Kidney (tissue), 13 donors: ENCODE measurements at regions not wholly inside any gene's neighbourhood (a gene's known extent, or its start where the extent isn't known, plus 50 kb on each side); places are given as distances from the start of the nearest gene placed in this dataset.
"Not testable (repeated sequence)": the region's sequence is repeated elsewhere in the genome, so short reads cannot be mapped to it uniquely, and the experiment has no call there.

Source experiments
- DNase-seq, 5 donors: peaks; one replicate each; pipeline ENCODE4 v3.0.0-alpha.2; 2013 to 2020
- FAIRE-seq: peaks from 2 replicates; lab custom pipeline; 2012; peaks lifted over from hg19 to GRCh38; lab: Jason Lieb, UNC
- H3K27ac ChIP-seq, 2 donors: one replicate each; pipeline ENCODE4 v1.7.0; 2013; ENCODE audit warnings: low read depth in 2 of 2, low read length in 2 of 2, inconsistent platforms in 1 of 2
- H3K27me3 ChIP-seq: one replicate; pipeline ENCODE4 v1.7.1; 2013; ENCODE audit warnings: low read length, inconsistent platforms; ENCODE audit not compliant: control insufficient read depth, insufficient read depth
- H3K36me3 ChIP-seq, 3 donors: one replicate each; pipeline versions ENCODE4 v1.7.0 to v1.7.1; 2013; ENCODE audit warnings: low read length in 3 of 3, control low read depth in 1 of 3, inconsistent platforms in 1 of 3; ENCODE audit not compliant: insufficient read depth in 3 of 3, control insufficient read depth in 2 of 3
- H3K4me1 ChIP-seq, 3 donors: one replicate each; pipeline versions ENCODE4 v1.7.0 to v1.7.1; 2013; ENCODE audit warnings: low read length in 3 of 3, inconsistent platforms in 1 of 3, low read depth in 1 of 3; ENCODE audit not compliant: control insufficient read depth in 2 of 3, insufficient read depth in 2 of 3
- H3K4me3 ChIP-seq, 3 donors: one replicate each; pipeline versions ENCODE4 v1.7.0 to v1.8.1; 2013; ENCODE audit warnings: low read length in 3 of 3, control low read depth in 1 of 3, inconsistent platforms in 1 of 3
- H3K9ac ChIP-seq, 3 donors: one replicate each; pipeline versions ENCODE4 v1.7.0 to v1.7.1; 2013; ENCODE audit warnings: low read length in 3 of 3, control low read depth in 1 of 3, inconsistent platforms in 1 of 3
- H3K9me3 ChIP-seq, 3 donors: one replicate each; pipeline versions ENCODE4 v1.7.0 to v1.7.1; 2013; ENCODE audit warnings: low read length in 3 of 3, control low read depth in 1 of 3, inconsistent platforms in 1 of 3; ENCODE audit not compliant: control insufficient read depth in 2 of 3, insufficient read depth in 1 of 3
- CTCF ChIP-seq: IDR thresholded peaks from 3 replicates; pipeline ENCODE4 v1.5.1; 2012; ENCODE audit warnings: mild to moderate bottlenecking, moderate library complexity, borderline replicate concordance; ENCODE audit not compliant: insufficient read depth; ENCODE audit errors: extremely low read depth
- intact Hi-C: fragments of 100-400 bp; cut with DNase I; formaldehyde crosslinking; loops from one replicate; pipeline ENCODE4 v1.11.1; 2022
- donor health status: control.
- donor health status: control.
- donor health status: control.
- donor health status: control.
- donor health status: control.
- donor health status: DM: yes; HTN: yes; CAD: no.
- donor health status: Normal renal cell carcinoma (clear cell type).

DNA sequence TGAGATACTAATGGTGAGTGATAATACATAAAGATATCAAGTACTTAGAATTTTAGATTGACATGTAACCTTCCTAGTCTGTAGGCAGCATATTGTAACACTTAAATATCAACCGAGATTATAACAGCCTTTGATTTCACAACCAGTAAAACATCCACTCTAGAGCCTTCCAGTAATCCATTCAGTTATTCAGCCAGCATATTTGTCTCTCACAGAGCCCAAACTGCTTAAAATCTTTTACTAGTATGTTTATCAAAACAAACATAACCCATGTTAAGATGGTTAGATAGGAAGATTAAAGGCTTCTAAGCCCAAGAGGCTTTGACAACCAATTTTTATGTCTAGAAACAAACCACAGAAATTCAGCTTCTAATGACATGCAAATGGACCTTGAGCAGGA, 177.9 kb upstream of the FST start:
- no peak overlapping the region for H3K27ac ChIP-seq
- no peak for TF ChIP-seq CTCF
- no peaks in the 10 kb centered on the region for H3K4me1 ChIP-seq
- no peak overlapping the region for H3K4me3 ChIP-seq
- no peaks in the 10 kb centered on the region for H3K27me3 ChIP-seq
- intact Hi-C loops = no loop called here
- FAIRE-seq (no peak), DNase-seq (no peak)
- no peak overlapping the region for H3K9ac ChIP-seq
- H3K36me3 ChIP-seq = no peaks in the 10 kb centered on the region
- no peaks in the 10 kb centered on the region for H3K9me3 ChIP-seq

DNA sequence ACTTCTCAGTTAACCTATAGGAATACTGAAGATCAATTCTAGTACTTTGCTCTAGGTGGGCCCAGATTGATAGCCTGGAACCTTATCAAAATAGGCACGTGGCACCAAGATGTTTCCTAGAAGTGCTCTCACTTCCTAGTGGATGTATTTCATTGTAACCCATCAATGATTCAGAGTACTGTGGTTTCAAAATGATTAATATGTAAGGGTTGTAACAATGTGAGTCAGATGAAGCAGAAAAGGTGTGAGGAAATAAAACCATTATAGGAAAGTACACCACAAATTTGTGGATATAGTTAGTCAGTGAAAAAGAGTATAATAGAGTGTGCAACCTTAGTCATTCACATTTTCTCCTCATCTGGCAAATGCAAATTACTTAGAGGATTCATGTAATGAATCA, 177.3 kb upstream of the FST start:
- intact Hi-C loops = no loop called here
- Histone ChIP-seq H3K9me3 (no peaks in the 10 kb centered on the region), H3K36me3 (no peaks in the 10 kb centered on the region), H3K9ac (no peak overlapping the region), H3K4me1 (no peaks in the 10 kb centered on the region), H3K4me3 (no peak overlapping the region), H3K27me3 (no peaks in the 10 kb centered on the region), H3K27ac (no peak overlapping the region)
- DNase-seq (no peak), FAIRE-seq (no peak)
- no peak for TF ChIP-seq CTCF

DNA sequence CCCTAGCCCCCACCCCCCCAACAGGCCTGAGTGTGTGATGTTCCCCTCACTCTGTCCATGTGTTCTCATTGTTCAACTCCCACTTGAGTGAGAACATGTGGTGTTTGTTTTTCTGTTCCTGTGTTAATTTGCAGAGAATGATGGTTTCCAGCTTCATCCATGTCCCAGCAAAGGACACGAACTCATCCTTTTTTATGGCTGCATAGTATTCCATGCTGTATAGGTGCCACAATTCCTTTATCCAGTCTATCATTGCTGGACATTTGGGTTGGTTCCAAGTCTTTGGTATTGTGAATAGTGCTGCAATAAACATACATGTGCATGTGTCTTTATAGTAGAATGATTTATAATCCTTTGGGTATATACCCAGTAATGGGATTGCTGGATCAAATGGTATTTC, 175.1 kb upstream of the FST start:
- H3K4me1 ChIP-seq, intact Hi-C loops, H3K9ac ChIP-seq, DNase-seq, H3K27ac ChIP-seq, FAIRE-seq, H3K4me3 ChIP-seq, H3K9me3 ChIP-seq, H3K27me3 ChIP-seq, H3K36me3 ChIP-seq: not testable (repeated sequence)

GRCh38 chr5:53309653-53310052, 170.8 kb upstream of the FST start:
- no peak overlapping the region for H3K27ac ChIP-seq
- H3K36me3 ChIP-seq = no peaks in the 10 kb centered on the region
- no peak for TF ChIP-seq CTCF
- no peak overlapping the region for H3K9ac ChIP-seq
- intact Hi-C loops = no loop called here
- no peak for DNase-seq
- H3K9me3 ChIP-seq = no peaks in the 10 kb centered on the region
- no peak for FAIRE-seq
- no peak overlapping the region for H3K4me3 ChIP-seq
- no peaks in the 10 kb centered on the region for H3K27me3 ChIP-seq
- no peaks in the 10 kb centered on the region for H3K4me1 ChIP-seq
